GM21526 (cell line): ENCODE measurements at regions not wholly inside any gene's neighbourhood (a gene's known extent, or its start where the extent isn't known, plus 50 kb on each side); places are given as distances from the start of the nearest gene placed in this dataset.
"Not testable (repeated sequence)": the region's sequence is repeated elsewhere in the genome, so short reads cannot be mapped to it uniquely, and the experiment has no call there.

Experiments
- ATAC-seq: cut with Tn5 transposase; IDR thresholded peaks from one replicate; pipeline ENCODE4 v1.9.1; 2021; ENCODE audit warnings: moderate library complexity; ENCODE audit not compliant: unreplicated experiment, low FRiP score

GRCh38 chr16:73399486-73399885, 351.6 kb upstream of the ZFHX3 start:
- ATAC-seq: no peak

GRCh38 chr16:73398604-73399003, 350.7 kb upstream of the ZFHX3 start:
- ATAC-seq: not testable (repeated sequence)

DNA sequence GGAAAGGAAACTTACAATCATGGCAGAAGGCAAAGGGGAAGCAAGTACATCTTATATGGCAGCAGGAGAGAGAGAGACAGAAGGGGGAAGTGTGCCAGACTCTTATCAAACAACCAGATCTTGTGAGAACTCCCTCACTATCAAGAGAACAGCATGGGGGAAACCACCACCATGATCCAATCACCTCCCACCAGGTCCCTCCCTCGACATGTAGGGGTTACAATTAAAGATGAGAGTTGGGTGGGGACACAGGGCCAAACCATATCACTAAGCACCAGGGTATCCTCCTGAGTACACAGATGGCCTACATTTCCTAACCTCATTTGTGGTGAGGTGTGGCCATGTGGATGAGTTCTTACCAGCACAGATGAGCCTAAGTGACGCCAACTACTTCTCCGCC, 348.6 kb upstream of the ZFHX3 start:
- ATAC-seq: no peak

- no peak for ATAC-seq
Measured at GRCh38 chr16:73390936-73391335, 343.0 kb upstream of the ZFHX3 start.

DNA sequence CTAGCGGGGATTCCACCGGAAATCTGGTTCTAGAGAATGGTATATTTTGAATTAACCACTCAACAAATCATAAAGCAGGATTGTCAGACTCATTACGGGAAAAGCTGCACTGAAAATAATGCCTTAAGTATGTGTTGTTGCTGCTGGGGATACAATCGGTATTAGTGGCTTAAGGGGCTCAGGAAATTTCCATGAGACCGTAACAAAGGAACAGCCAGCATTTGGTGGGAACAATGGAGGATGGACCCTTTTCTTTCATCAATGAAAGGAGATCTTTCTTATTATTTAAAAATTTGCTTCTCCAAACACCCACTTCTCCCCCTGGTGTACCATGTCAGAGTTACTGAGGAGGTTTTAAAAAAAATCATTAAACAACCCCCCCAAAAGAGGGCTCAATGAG, 342.6 kb upstream of the ZFHX3 start:
- no peak for ATAC-seq

DNA sequence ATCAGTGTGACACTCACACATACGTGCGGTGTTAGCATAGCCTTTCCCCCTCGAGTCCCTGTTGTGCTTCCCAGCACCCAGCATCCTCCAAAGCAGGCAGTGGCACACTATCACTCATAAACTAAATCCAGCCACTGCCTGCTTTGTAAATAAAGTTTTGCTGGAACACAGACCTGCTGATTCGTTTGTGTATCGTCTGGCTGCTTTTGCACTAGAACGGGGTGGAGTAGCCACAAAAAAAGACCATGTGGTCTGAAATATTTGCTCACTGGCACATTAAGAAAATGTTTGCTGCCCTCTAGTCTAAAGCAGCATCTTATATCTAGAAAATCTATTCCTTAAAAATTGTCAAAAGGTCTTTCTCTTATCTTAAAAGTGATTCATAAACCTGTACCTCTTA, 341.2 kb upstream of the ZFHX3 start:
- ATAC-seq: no peak

DNA sequence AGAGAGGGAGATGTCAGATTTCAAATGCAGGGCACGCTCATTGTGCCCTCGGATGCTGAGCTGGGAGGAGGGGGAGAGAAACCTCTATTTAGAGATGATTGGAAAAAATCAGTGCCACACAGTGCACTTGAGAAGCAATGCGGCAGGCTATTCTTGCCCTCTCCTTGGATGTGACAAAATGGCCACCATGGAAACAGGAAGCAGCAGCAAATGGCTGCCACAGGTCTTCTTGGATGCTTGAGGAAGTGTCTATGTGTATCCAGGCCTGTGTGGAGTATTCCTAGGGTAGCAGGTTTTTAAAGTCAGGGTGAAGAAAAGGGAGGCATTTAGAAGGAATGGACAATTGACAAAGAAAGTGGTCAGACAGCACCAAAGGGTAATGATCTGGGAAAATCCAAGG, 340.1 kb upstream of the ZFHX3 start:
- ATAC-seq: no peak

GRCh38 chr16:73385696-73386095, 337.8 kb upstream of the ZFHX3 start:
- ATAC-seq: no peak

GRCh38 chr16:73384506-73385089, 336.7 kb upstream of the ZFHX3 start:
- ATAC-seq: no peak

- ATAC-seq: no peak
Measured at GRCh38 chr16:73383988-73384365, 336.0 kb upstream of the ZFHX3 start.

DNA sequence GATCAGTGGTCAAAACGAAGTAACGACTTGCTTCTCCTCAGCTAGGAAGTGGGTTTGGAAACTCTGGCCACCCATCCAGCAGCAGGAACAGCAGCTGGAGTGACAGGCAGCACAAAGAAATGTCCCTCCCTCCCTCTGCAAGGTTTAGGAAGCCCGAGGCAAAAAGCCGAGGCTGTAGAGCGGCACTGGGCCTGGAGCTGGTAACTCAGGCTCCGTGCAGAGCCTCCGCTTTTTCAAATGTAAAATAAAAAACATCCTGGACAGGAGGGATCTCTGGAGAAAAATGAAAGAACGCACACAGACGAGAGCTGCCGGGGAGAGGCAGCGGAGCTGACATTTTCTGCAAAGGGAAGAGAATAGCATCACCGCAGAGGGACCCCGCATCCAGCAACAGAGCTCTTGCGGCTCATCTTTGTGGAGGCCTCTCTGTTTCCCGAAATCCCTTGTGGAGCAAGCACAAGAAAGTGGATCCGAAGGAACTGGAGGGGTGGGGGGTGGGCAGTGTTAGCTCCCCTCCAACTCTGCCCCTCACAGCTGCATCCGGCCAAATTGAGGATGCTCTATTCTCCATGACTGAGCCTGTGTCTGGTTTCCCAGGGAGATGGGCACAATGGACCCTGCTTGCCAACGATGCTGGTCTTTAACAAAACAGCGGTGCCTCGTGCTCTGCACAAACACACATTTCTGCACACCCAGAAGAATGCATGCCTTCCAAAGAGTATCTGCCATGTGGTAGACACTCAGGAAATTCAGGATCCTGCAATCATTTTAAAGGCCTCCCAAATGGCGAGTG, 335.5 kb upstream of the ZFHX3 start:
- no peak for ATAC-seq

DNA sequence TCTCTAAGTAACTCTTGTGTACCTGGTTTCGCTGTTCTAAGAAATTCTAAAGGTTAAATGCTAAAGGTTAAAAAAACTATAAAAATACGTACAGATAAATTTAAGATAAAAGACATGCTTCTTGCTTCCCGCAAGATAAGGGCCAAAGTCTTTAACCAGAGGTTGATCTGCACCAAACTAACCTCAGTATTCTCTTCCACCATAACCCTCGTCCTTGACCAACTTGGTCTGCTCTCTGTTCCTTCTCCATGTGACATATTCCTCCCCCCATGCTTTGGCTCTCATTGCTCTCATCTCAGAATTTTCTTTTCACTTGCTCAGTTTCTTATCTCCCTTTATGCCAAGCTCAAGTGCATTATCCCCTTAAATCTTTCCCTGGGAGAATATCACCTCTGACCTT, 330.5 kb upstream of the ZFHX3 start:
- no peak for ATAC-seq

DNA sequence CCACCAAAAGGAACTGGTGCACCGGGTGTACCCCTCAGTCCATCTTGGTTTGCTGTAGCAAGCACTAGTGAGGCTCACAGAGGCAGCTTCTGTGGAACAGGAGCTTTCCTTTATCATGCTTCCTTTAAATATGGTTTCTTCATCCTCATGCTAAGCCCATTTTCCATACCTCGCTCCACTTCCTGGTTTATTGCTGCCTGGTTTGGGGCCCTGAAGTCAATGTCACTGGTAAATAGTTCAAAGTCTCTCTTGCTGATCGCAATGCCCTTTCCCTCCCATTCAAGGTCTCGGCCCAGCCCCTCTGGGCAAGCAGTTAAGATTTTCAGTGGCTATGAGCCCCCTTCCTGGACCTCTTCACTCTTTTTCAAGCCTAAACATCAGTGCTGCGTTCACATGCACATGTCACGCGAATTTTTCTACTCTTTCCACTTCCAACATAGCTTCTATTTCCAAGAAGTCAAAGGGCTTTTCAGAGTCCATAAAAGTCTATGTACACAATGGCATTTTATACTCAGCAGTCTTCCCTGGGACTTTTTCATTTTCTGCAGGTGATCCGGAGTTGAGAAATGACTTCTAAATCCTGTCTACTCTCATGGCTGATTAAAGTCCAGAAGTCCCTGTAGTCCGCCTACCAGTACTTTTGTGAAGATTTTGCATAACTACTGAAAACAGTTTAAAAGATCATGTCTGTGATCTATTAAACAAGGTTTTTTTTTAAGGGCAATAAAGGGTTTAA, 323.8 kb upstream of the ZFHX3 start:
- ATAC-seq: no peak

DNA sequence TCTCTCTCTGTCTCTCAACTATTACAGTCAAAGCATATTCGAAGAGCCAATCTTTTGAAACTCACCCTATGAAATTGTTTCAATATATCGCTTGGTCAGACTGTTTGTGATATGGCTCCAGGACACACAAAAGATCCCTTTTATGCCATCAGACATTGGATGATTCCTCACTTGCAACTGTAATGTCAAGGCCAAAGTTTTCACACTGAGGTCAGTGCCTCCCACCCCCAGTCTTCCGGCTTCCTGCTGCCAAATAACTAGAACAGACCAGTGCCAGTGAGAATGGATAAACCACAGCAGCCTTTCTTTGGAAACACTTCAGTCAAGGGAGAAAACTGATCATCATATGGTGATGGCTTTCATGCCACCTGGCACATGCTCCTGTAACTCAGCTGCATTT, 321.9 kb upstream of the ZFHX3 start:
- no peak for ATAC-seq

GRCh38 chr16:73368715-73369114, 320.8 kb upstream of the ZFHX3 start:
- no peak for ATAC-seq

DNA sequence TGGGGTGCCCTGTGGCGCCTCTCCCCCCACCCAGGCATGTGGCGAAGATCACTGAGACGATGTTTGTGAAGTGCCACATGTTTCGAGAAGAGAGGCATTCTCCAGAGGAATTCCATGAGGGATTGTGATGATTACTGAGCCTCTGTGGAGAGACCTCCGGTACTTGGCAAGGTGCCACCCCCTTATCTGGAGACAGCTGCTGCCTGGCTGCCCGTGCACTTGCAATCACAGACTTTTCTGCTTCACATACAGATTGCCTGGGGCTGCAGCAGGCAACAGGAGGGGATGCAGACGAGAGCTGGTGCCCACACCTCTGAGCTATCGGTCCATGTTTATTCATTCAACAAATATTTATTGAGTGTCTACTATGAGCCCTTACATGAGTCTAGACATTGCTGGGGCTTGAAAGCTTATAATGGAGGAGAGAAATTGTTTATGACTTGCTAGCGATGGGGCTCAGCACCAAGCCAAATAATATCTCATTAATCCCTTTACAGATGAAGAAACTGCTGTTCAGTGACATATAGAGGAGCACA, 317.2 kb upstream of the ZFHX3 start:
- no peak for ATAC-seq

DNA sequence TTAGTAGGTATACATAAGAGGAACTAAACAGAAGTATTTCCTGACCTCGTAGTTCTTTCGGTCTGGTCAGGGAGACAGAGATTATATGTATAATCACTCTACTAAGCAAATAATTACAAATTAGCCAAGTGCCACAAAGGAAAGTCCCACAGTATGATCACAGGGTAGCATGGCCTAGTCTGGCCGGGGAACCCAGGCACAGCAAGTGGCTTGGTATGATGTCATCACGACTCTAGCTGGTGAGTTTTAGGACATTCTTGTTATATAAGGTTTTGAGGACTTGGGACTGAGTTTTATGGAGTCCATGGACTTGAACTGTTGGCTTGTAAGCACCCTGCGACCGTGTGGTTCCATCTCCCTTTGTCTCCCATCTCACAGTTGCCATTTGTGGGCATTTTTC, 316.5 kb upstream of the ZFHX3 start:
- ATAC-seq: no peak

DNA sequence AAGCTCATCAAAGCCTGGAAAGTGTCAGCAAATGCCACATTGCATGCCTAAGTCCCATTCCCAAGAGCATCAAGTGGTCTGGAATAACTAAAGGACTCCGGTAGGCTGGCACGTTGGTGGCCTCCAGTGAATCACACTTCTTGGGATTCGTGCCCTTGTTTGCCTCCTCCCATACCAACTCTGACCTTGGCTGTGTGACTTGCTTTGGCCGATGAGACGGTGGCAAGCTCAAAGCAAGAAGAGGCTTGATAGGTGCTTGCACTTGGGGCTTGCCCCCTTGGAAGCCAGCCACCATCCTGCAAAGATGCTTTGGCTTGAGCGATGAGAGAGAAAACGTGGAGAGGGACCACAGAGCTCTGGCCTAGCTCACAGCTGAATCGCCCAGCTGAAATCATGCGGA, 313.1 kb upstream of the ZFHX3 start:
- no peak for ATAC-seq

DNA sequence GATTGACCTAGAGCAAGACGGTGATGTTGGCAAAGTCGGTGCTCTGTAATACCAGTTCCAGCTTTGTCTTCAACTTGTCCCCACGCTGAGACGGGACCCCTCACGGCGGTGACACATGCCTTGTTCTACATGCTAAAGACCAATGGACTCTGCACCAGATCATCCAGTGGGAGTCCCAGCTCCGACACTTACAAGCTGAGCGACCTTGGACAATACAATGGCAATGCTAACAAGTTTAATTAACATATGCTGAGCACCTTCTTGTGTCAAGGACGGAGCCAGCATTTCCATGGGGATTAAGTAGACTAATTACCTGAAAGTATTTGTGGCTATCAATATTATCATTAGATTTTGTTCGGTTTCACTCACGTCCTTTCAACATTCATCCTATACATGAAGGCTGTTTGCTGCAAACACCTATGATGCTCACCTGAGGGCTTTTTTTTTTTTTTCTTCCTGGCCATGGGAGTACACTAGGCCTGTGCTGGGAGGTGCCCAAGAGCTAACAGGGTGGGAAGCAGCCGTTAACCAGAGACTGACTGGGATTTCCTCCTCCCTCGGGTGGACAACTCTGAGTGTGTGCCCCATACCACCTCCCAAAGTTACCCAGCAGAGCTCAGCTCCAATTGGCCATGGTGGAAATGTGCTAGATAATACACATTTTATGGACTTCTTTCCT, 308.6 kb upstream of the ZFHX3 start:
- ATAC-seq: no peak

DNA sequence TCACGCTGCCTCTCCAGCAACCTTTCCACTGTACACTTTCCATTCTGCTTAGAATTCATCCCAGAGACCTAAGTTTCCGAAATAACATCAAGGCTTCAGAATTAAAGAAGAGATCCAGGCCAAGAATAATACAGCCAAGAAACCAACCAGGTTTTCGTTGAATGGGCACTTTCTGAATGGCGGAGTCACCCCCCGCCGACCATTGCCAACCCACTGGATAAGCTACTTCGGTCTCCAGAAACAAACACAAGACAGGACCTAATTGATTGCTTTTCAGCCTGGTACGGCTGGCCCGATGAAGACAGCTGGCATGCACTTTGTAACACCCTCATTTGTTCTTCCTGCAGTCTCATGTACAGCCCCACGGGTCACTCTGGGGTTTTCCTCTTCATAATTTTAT, 308.1 kb upstream of the ZFHX3 start:
- no peak for ATAC-seq

DNA sequence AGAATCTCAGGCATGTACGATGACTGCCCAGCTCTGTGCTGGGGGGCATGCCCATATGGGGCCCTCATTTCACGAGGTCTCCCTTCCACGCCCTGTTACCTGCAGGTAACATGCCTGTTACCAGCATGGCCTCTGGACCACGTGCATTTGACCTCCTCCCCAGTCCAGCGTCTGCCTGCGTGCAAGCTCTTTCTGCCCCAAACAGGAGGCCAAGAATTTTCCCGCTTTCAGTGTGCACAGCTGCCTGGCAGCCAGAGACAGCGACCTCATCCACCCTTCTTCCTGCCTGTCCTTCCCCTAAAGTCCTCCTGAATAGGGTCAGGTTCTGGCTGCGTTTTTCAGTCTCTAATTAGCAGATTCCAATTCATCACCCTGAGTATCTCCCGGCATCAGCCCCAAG, 306.5 kb upstream of the ZFHX3 start:
- no peak for ATAC-seq
